ENCODE measurements at regions not wholly inside any gene's neighbourhood (a gene's known extent, or its start where the extent isn't known, plus 50 kb on each side); places are given as distances from the start of the nearest gene placed in this dataset.

DNA sequence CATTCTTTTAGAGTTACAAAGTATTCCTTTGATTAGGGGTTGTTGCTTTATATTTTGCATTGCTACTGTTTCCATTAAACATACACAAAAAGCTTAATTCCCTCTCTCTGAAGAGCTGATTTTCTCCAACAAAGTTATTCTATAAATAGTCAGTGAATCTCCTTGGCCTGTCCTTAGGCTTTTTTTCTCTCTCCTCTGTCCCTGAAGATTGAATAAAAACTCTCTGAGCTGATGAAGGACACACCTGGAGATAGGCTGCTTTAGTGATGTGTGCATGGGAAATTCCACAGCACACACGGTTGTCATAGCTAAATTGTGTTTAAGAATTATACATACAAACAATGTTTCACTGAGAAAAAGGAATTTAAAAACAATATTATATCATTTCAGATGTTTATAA is 90.5 kb upstream of the TMEM106B start:
- H3K9me3 ChIP-seq (ENCODE audit: low read length) = no peaks in the 10 kb centered on the region
- CTCF ChIA-PET (ENCODE audit: low intra/inter-chr PET ratio, low total read pairs) = no interaction called here
- POLR2A ChIA-PET = no interaction called here
- H4K20me1 ChIP-seq (ENCODE audit: insufficient read depth, low read length) = no peaks in the 10 kb centered on the region
- FAIRE-seq = no peak
- no peaks in the 10 kb centered on the region for H3K4me1 ChIP-seq (ENCODE audit: insufficient read depth, low read length)
- no peak for DNase-seq (ENCODE audit: low spot score)
- BruUV-seq (replicated peaks) = no TSS peak
- ATAC-seq = no peak
- H3K27ac ChIP-seq (ENCODE audit: extremely low read length, insufficient read depth, low read length) = no peak overlapping the region
- TF ChIP-seq HNF4A (CRISPR knock-in tag; IDR thresholded peaks at IDR 0.05) (no peak), KLF12 (CRISPR knock-in tag; IDR thresholded peaks at IDR 0.05; ENCODE audit: borderline replicate concordance) (no peak), RBFOX2 (IDR thresholded peaks at IDR 0.05; ENCODE audit: low read depth, low read length) (no peak), KDM6A (CRISPR knock-in tag; IDR thresholded peaks at IDR 0.05; ENCODE audit: low read depth) (no peak), PAX8 (CRISPR knock-in tag; IDR thresholded peaks at IDR 0.05; ENCODE audit: borderline replicate concordance) (no peak)
- TF ChIP-seq, protein P1, sequence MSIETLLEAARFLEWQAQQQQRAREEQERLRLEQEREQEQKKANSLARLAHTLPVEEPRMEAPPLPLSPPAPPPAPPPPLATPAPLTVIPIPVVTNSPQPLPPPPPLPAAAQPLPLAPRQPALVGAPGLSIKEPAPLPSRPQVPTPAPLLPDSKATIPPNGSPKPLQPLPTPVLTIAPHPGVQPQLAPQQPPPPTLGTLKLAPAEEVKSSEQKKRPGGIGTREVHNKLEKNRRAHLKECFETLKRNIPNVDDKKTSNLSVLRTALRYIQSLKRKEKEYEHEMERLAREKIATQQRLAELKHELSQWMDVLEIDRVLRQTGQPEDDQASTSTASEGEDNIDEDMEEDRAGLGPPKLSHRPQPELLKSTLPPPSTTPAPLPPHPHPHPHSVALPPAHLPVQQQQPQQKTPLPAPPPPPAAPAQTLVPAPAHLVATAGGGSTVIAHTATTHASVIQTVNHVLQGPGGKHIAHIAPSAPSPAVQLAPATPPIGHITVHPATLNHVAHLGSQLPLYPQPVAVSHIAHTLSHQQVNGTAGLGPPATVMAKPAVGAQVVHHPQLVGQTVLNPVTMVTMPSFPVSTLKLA (IDR thresholded peaks at IDR 0.05) = no peak
- no peak overlapping the region for H3K4me3 ChIP-seq (replicated peaks in 1 of 3; ENCODE audit: insufficient read depth in 1 of 3, low read depth in 2 of 3, low read length in 3 of 3)
- H3K9ac ChIP-seq (ENCODE audit: insufficient read depth, low read depth, low read length) = no peak overlapping the region
- in situ Hi-C loops (cut with HindIII; ENCODE audit: extremely low pct_ligation_motif_present, low pct_unique_long_range_greater_than_20kb) (no loop called here), intact Hi-C loops (cut with micrococcal nuclease; ENCODE audit: unreplicated experiment) (no loop called here)
- no peaks in the 10 kb centered on the region for H3K27me3 ChIP-seq (ENCODE audit: control insufficient read depth in 1 of 2, insufficient read depth in 2 of 2, low read length in 2 of 2)
- no peak overlapping the region for H2AFZ ChIP-seq (ENCODE audit: low read length)
- H3K36me3 ChIP-seq (replicated peaks in 1 of 2; ENCODE audit: control insufficient read depth in 1 of 2, insufficient read depth in 2 of 2, low read length in 2 of 2) = no peaks in the 10 kb centered on the region
- WGBS (ENCODE audit: low lambda C conversion rate) = 0% methylated on average over 1 of the region's 1 CpG
- no peaks in the 10 kb centered on the region for H3K79me2 ChIP-seq (ENCODE audit: insufficient read depth, low read length)
- no peak overlapping the region for H3K4me2 ChIP-seq (ENCODE audit: low read depth, low read length)

DNA sequence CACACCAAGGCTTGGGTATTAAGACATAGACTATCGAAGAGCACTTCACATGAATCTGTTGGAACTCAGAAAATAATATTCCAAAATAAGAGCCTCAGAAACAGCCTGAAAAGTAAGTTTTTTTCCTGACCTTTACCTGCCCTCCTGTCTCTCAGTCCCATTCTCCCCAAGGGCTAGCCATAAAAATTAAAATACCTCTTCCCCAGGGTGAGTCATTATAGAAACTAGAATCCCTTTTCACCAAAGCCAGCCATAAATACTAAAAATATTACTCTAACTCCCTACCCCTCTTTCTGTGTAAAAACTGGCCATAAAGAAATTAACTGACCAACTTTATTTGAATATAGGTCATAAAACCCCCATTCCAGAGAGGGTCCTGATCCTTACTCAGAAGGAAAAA is 87.9 kb upstream of the TMEM106B start:
- no peak for DNase-seq (ENCODE audit: low spot score)
- intact Hi-C loops (cut with micrococcal nuclease; ENCODE audit: unreplicated experiment) = no loop called here
- POLR2A ChIA-PET = no interaction called here
- Histone ChIP-seq H3K4me1 (ENCODE audit: insufficient read depth, low read length) (no peaks in the 10 kb centered on the region), H3K79me2 (ENCODE audit: insufficient read depth, low read length) (no peaks in the 10 kb centered on the region), H3K27ac (ENCODE audit: extremely low read length, insufficient read depth, low read length) (no peak overlapping the region), H2AFZ (ENCODE audit: low read length) (no peak overlapping the region), H4K20me1 (ENCODE audit: insufficient read depth, low read length) (no peaks in the 10 kb centered on the region), H3K9ac (ENCODE audit: insufficient read depth, low read depth, low read length) (no peak overlapping the region), H3K4me3 (replicated peaks in 1 of 3; ENCODE audit: insufficient read depth in 1 of 3, low read depth in 2 of 3, low read length in 3 of 3) (no peak overlapping the region), H3K9me3 (ENCODE audit: low read length) (no peaks in the 10 kb centered on the region), H3K27me3 (ENCODE audit: control insufficient read depth in 1 of 2, insufficient read depth in 2 of 2, low read length in 2 of 2) (no peaks in the 10 kb centered on the region), H3K36me3 (replicated peaks in 1 of 2; ENCODE audit: control insufficient read depth in 1 of 2, insufficient read depth in 2 of 2, low read length in 2 of 2) (no peaks in the 10 kb centered on the region), H3K4me2 (ENCODE audit: low read depth, low read length) (no peak overlapping the region)
- no peak for FAIRE-seq
- no TSS peak for BruUV-seq (replicated peaks)
- no peak for TF ChIP-seq RBM39 (IDR thresholded peaks at IDR 0.05; ENCODE audit: low read depth, low read length, poor library complexity, severe bottlenecking)
- no peak for TF ChIP-seq PCBP2 (optimal IDR thresholded peaks at IDR 0.05; ENCODE audit: low read depth, low read length, poor library complexity, severe bottlenecking)
- in situ Hi-C loops (cut with HindIII; ENCODE audit: extremely low pct_ligation_motif_present, low pct_unique_long_range_greater_than_20kb) = no loop called here
- WGBS (ENCODE audit: low lambda C conversion rate) = 31% methylated on average over 1 of the region's 1 CpG
- ATAC-seq = no peak
- CTCF ChIA-PET (ENCODE audit: low intra/inter-chr PET ratio, low total read pairs) = no interaction called here

Measured in HepG2 (cell line).